Mesendoderm (in vitro differentiated cells): ENCODE measurements at regions not wholly inside any gene's neighbourhood (a gene's known extent, or its start where the extent isn't known, plus 50 kb on each side); places are given as distances from the start of the nearest gene placed in this dataset.

Source experiments
- DNase-seq: peaks from one replicate; pipeline ENCODE4 v3.0.0; 2013
- H2AK5ac ChIP-seq: 2 replicates; pipeline ENCODE4 v1.6.1; 2013; ENCODE audit warnings: low read length, inconsistent platforms
- H2BK120ac ChIP-seq: 2 replicates; pipeline ENCODE4 v1.6.1; 2013; ENCODE audit warnings: low read depth, mild to moderate bottlenecking, low read length, moderate library complexity, mixed read lengths
- H2BK15ac ChIP-seq: replicated peaks from 2 replicates; pipeline ENCODE4 v1.6.1; 2013; ENCODE audit warnings: low read depth, mild to moderate bottlenecking, moderate library complexity
- H2BK5ac ChIP-seq: 2 replicates; pipeline ENCODE4 v1.6.1; 2013; ENCODE audit warnings: low read length, inconsistent platforms
- H3K18ac ChIP-seq: 2 replicates; pipeline ENCODE4 v1.6.1; 2013; ENCODE audit warnings: mild to moderate bottlenecking, low read length, mixed read lengths
- H3K23ac ChIP-seq: one replicate; pipeline ENCODE4 v1.6.1; 2013; ENCODE audit warnings: low read length
- H3K27ac ChIP-seq: 2 replicates; pipeline ENCODE4 v1.5.1; 2013; ENCODE audit warnings: low read depth, mild to moderate bottlenecking, inconsistent platforms, low read length, moderate library complexity
- H3K27me3 ChIP-seq: 2 replicates; pipeline ENCODE4 v1.6.1; 2013; ENCODE audit warnings: low read length, control low read depth, mild to moderate bottlenecking, inconsistent platforms; ENCODE audit not compliant: insufficient read depth, poor library complexity
- H3K36me3 ChIP-seq: 2 replicates; pipeline ENCODE4 v1.6.1; 2013; ENCODE audit warnings: low read length, inconsistent platforms; ENCODE audit not compliant: control insufficient read depth, insufficient read depth
- H3K4ac ChIP-seq: one replicate; pipeline ENCODE4 v1.6.1; 2013; ENCODE audit warnings: low read depth, mild to moderate bottlenecking, low read length, moderate library complexity
- H3K4me1 ChIP-seq: 2 replicates; pipeline ENCODE4 v1.6.1; 2013; ENCODE audit warnings: low read depth, low read length, inconsistent platforms; ENCODE audit not compliant: control insufficient read depth
- H3K4me2 ChIP-seq: 2 replicates; pipeline ENCODE4 v1.6.1; 2013; ENCODE audit warnings: low read length
- H3K4me3 ChIP-seq: 2 replicates; pipeline ENCODE4 v1.5.1; 2013; ENCODE audit warnings: mild to moderate bottlenecking, low read length
- H3K56ac ChIP-seq: one replicate; pipeline ENCODE4 v1.6.1; 2013; ENCODE audit warnings: low read length
- H3K79me1 ChIP-seq: 2 replicates; pipeline ENCODE4 v1.6.1; 2013; ENCODE audit warnings: low read length, inconsistent platforms
- H3K79me2 ChIP-seq: 2 replicates; pipeline ENCODE4 v1.6.1; 2013; ENCODE audit warnings: mild to moderate bottlenecking, low read length; ENCODE audit not compliant: control insufficient read depth, insufficient read depth
- H3K9ac ChIP-seq: 2 replicates; pipeline ENCODE4 v1.6.1; 2013; ENCODE audit warnings: low read length, inconsistent platforms
- H4K5ac ChIP-seq: one replicate; pipeline ENCODE4 v1.6.1; 2013; ENCODE audit warnings: low read length
- H4K8ac ChIP-seq: one replicate; pipeline ENCODE4 v1.6.1; 2013; ENCODE audit warnings: low read depth, mild to moderate bottlenecking, control low read depth, low read length, moderate library complexity
- WGBS: extraction: QIAGEN DNeasy Blood & Tissue Kit; methylation state at CpG from one replicate; pipeline ENCODE4 v1.1.7; 2013; ENCODE audit warnings: low lambda C conversion rate, missing lambda C conversion rate; ENCODE audit not compliant: insufficient coverage; ENCODE audit errors: extremely low coverage; 5-methylcytosine and 5-hydroxymethylcytosine counted together

- Histone ChIP-seq H3K4me1 (peaks cover 31% of the 10 kb centered on the region), H3K4me2 (no peak overlapping the region), H2AK5ac (no peak overlapping the region), H3K79me1 (no peaks in the 10 kb centered on the region), H3K27ac (peak overlapping the region; percentile 59), H3K27me3 (no peaks in the 10 kb centered on the region), H2BK120ac (peak overlapping the region; percentile 23), H3K23ac (no peak overlapping the region), H4K8ac (no peak overlapping the region), H3K18ac (peak overlapping the region; percentile 61), H3K9ac (no peak overlapping the region), H4K5ac (no peak overlapping the region), H2BK5ac (no peak overlapping the region), H3K79me2 (no peaks in the 10 kb centered on the region), H3K36me3 (no peaks in the 10 kb centered on the region), H3K56ac (no peak overlapping the region), H2BK15ac (no peak overlapping the region), H3K4ac (no peak overlapping the region), H3K4me3 (no peak overlapping the region)
- no CpG with 5 or more reads among the region's 3 CpGs for WGBS
- peak; percentile 95 for DNase-seq
Observed at GRCh38 chr16:65283181-65283651, 161.4 kb upstream of the CDH11 start.

GRCh38 chr16:65281586-65281985 is 159.7 kb upstream of the CDH11 start:
- Histone ChIP-seq H3K27me3 (no peaks in the 10 kb centered on the region), H2BK5ac (peak overlapping the region; percentile 87), H3K56ac (peak overlapping the region; percentile 80), H3K23ac (no peak overlapping the region), H2BK120ac (no peak overlapping the region), H3K27ac (peak overlapping the region; percentile 80), H4K5ac (no peak overlapping the region), H2AK5ac (no peak overlapping the region), H3K4me3 (no peak overlapping the region), H3K18ac (peak overlapping the region; percentile 63), H3K36me3 (no peaks in the 10 kb centered on the region), H3K79me2 (no peaks in the 10 kb centered on the region), H3K4ac (no peak overlapping the region), H3K79me1 (no peaks in the 10 kb centered on the region), H2BK15ac (no peak overlapping the region), H3K9ac (peak overlapping the region; percentile 26), H3K4me1 (peaks cover 31% of the 10 kb centered on the region), H4K8ac (no peak overlapping the region), H3K4me2 (peak overlapping the region; percentile 3)
- DNase-seq = peak; percentile 86
- WGBS = no CpG with 5 or more reads among the region's 2 CpGs

GRCh38 chr16:65280845-65281512 is 159.1 kb upstream of the CDH11 start:
- H3K56ac ChIP-seq = peak overlapping the region; percentile 80
- peak overlapping the region; percentile 63 for H3K18ac ChIP-seq
- peak overlapping the region; percentile 27 for H3K9ac ChIP-seq
- no peak overlapping the region for H2BK120ac ChIP-seq
- no peak overlapping the region for H3K4me2 ChIP-seq
- H3K4ac ChIP-seq = peak overlapping the region; percentile 94
- no peak overlapping the region for H4K8ac ChIP-seq
- H3K79me1 ChIP-seq = no peaks in the 10 kb centered on the region
- H3K27me3 ChIP-seq = no peaks in the 10 kb centered on the region
- peaks cover 31% of the 10 kb centered on the region for H3K4me1 ChIP-seq
- no CpG with 5 or more reads among the region's 8 CpGs for WGBS
- peak overlapping the region; percentile 68 for H2AK5ac ChIP-seq
- H3K23ac ChIP-seq = no peak overlapping the region
- no peaks in the 10 kb centered on the region for H3K36me3 ChIP-seq
- DNase-seq = no peak
- H3K27ac ChIP-seq = peak overlapping the region; percentile 80
- H3K4me3 ChIP-seq = no peak overlapping the region
- H2BK15ac ChIP-seq = no peak overlapping the region
- H4K5ac ChIP-seq = no peak overlapping the region
- H2BK5ac ChIP-seq = peak overlapping the region; percentile 87
- no peaks in the 10 kb centered on the region for H3K79me2 ChIP-seq

GRCh38 chr16:65279576-65279975 is 157.7 kb upstream of the CDH11 start:
- peaks cover 25% of the 10 kb centered on the region for H3K4me1 ChIP-seq
- no peak overlapping the region for H2BK5ac ChIP-seq
- H4K5ac ChIP-seq = peak overlapping the region; percentile 8
- H3K56ac ChIP-seq = no peak overlapping the region
- no peak overlapping the region for H3K23ac ChIP-seq
- no peak overlapping the region for H2BK120ac ChIP-seq
- no peaks in the 10 kb centered on the region for H3K36me3 ChIP-seq
- H3K4ac ChIP-seq = no peak overlapping the region
- H3K18ac ChIP-seq = peak overlapping the region; percentile 80
- H2BK15ac ChIP-seq = peak overlapping the region; percentile 57
- no peak for DNase-seq
- no peaks in the 10 kb centered on the region for H3K27me3 ChIP-seq
- H4K8ac ChIP-seq = peak overlapping the region; percentile 83
- WGBS = no CpG with 5 or more reads among the region's 1 CpG
- no peak overlapping the region for H3K27ac ChIP-seq
- no peak overlapping the region for H2AK5ac ChIP-seq
- no peaks in the 10 kb centered on the region for H3K79me2 ChIP-seq
- no peak overlapping the region for H3K4me3 ChIP-seq
- H3K9ac ChIP-seq = no peak overlapping the region
- no peaks in the 10 kb centered on the region for H3K79me1 ChIP-seq
- H3K4me2 ChIP-seq = no peak overlapping the region

GRCh38 chr16:65278874-65279273 is 157.0 kb upstream of the CDH11 start:
- H3K79me2 ChIP-seq = no peaks in the 10 kb centered on the region
- no peak overlapping the region for H3K18ac ChIP-seq
- no peaks in the 10 kb centered on the region for H3K79me1 ChIP-seq
- H2BK15ac ChIP-seq = no peak overlapping the region
- H3K23ac ChIP-seq = no peak overlapping the region
- no peak overlapping the region for H2BK5ac ChIP-seq
- peaks cover 19% of the 10 kb centered on the region for H3K4me1 ChIP-seq
- H3K27me3 ChIP-seq = no peaks in the 10 kb centered on the region
- H3K27ac ChIP-seq = no peak overlapping the region
- no peak overlapping the region for H4K5ac ChIP-seq
- H3K4ac ChIP-seq = no peak overlapping the region
- no peak overlapping the region for H3K4me3 ChIP-seq
- H3K36me3 ChIP-seq = no peaks in the 10 kb centered on the region
- DNase-seq = no peak
- H3K4me2 ChIP-seq = no peak overlapping the region
- H3K9ac ChIP-seq = no peak overlapping the region
- H4K8ac ChIP-seq = no peak overlapping the region
- peak overlapping the region; percentile 88 for H2AK5ac ChIP-seq
- WGBS = no CpG with 5 or more reads among the region's 6 CpGs
- no peak overlapping the region for H3K56ac ChIP-seq
- no peak overlapping the region for H2BK120ac ChIP-seq

- no peak overlapping the region for H2AK5ac ChIP-seq
- no peaks in the 10 kb centered on the region for H3K79me1 ChIP-seq
- peaks cover 8% of the 10 kb centered on the region for H3K4me1 ChIP-seq
- H3K9ac ChIP-seq = no peak overlapping the region
- H3K27ac ChIP-seq = no peak overlapping the region
- no peak overlapping the region for H3K56ac ChIP-seq
- no peak overlapping the region for H3K4me2 ChIP-seq
- H2BK120ac ChIP-seq = no peak overlapping the region
- DNase-seq = no peak
- no peak overlapping the region for H2BK5ac ChIP-seq
- no peak overlapping the region for H3K23ac ChIP-seq
- H2BK15ac ChIP-seq = no peak overlapping the region
- H4K5ac ChIP-seq = no peak overlapping the region
- H3K18ac ChIP-seq = no peak overlapping the region
- no CpG with 5 or more reads among the region's 3 CpGs for WGBS
- no peaks in the 10 kb centered on the region for H3K79me2 ChIP-seq
- H3K27me3 ChIP-seq = no peaks in the 10 kb centered on the region
- no peak overlapping the region for H3K4ac ChIP-seq
- H4K8ac ChIP-seq = no peak overlapping the region
- no peak overlapping the region for H3K4me3 ChIP-seq
- no peaks in the 10 kb centered on the region for H3K36me3 ChIP-seq
Observed at GRCh38 chr16:65274566-65274965, 152.7 kb upstream of the CDH11 start.
